PC-3 (cell line): ENCODE measurements at regions not wholly inside any gene's neighbourhood (a gene's known extent, or its start where the extent isn't known, plus 50 kb on each side); places are given as distances from the start of the nearest gene placed in this dataset.

Source experiments
- ATAC-seq: fragments of 200-7000 bp; cut with Tn5 transposase; 2 replicates; pipeline ENCODE4 v1.9.1; 2020; ENCODE audit warnings: mild to moderate bottlenecking, moderate library complexity
- BruUV-seq: library from RNA; stranded (reverse); fragments of 400-500 nt; replicated peaks from 2 replicates; lab custom pipeline; 2021; lab: Mats Ljungman, UMichigan
- CTCF ChIA-PET: fragments of 300-600 bp; sonication (Branson Sonifier 250); formaldehyde crosslinking; loops from one replicate; lab custom pipeline; 2022; ENCODE audit warnings: antibody characterized with exemption; lab: Charles Lee
- POLR2A ChIA-PET: fragments of 300-600 bp; sonication (Branson Sonifier 250); formaldehyde crosslinking; loops from one replicate; lab custom pipeline; 2022; ENCODE audit warnings: antibody characterized with exemption; ENCODE audit not compliant: unreplicated experiment; lab: Charles Lee
- DNase-seq: peaks from one replicate; pipeline ENCODE4 v3.0.0-alpha.2; 2015
- H2AFZ ChIP-seq: fragments of 300-600 bp; sonication (generic); 2 replicates; pipeline ENCODE4 v1.6.0; 2016; ENCODE audit warnings: antibody characterized with exemption, low read length
- H3F3A ChIP-seq: fragments of 300-600 bp; sonication (generic); one replicate; pipeline ENCODE4 v1.6.0; 2017; ENCODE audit warnings: antibody characterized with exemption, low read length, control low read depth, mild to moderate bottlenecking; ENCODE audit not compliant: unreplicated experiment
- H3K27ac ChIP-seq: fragments of 300-600 bp; sonication (generic); 2 replicates; pipeline ENCODE4 v1.5.1; 2016; ENCODE audit warnings: mild to moderate bottlenecking, low read length
- H3K27me3 ChIP-seq: fragments of 300-600 bp; sonication (generic); 2 replicates; pipeline ENCODE4 v1.6.1; 2016; ENCODE audit warnings: low read length, mixed read lengths
- H3K36me3 ChIP-seq: fragments of 300-600 bp; sonication (generic); 2 replicates; pipeline ENCODE4 v1.6.1; 2016; ENCODE audit warnings: low read depth, mixed run types, low read length, mixed read lengths
- H3K4me1 ChIP-seq: fragments of 300-600 bp; sonication (generic); 2 replicates; pipeline ENCODE4 v1.5.1; 2016; ENCODE audit warnings: low read length; ENCODE audit not compliant: insufficient read depth
- H3K4me2 ChIP-seq: fragments of 300-600 bp; sonication (generic); 2 replicates; pipeline ENCODE4 v1.6.0; 2016; ENCODE audit warnings: low read length
- H3K4me3 ChIP-seq: fragments of 300-600 bp; sonication (generic); 2 replicates; pipeline ENCODE4 v1.5.1; 2016; ENCODE audit warnings: mild to moderate bottlenecking, low read length, mixed read lengths
- H3K79me2 ChIP-seq: fragments of 300-600 bp; sonication (generic); 2 replicates; pipeline ENCODE4 v1.6.1; 2017; ENCODE audit warnings: low read length, mixed read lengths
- H3K9ac ChIP-seq: fragments of 300-600 bp; sonication (generic); 2 replicates; pipeline ENCODE4 v1.6.0; 2016; ENCODE audit warnings: mild to moderate bottlenecking, low read length
- H3K9me2 ChIP-seq: fragments of 300-600 bp; sonication (generic); replicated peaks from 2 replicates; pipeline ENCODE4 v1.6.1; 2016; ENCODE audit warnings: mixed run types, low read length, mixed read lengths
- H3K9me3 ChIP-seq: fragments of 300-600 bp; sonication (generic); 2 replicates; pipeline ENCODE4 v1.6.1; 2016; ENCODE audit warnings: low read length, mixed read lengths
- H4K20me1 ChIP-seq: fragments of 300-600 bp; sonication (generic); 2 replicates; pipeline ENCODE4 v1.6.1; 2016; ENCODE audit warnings: low read length, mixed read lengths
- CTCF ChIP-seq: fragments of 300-600 bp; sonication (generic); conservative IDR thresholded peaks from 2 replicates; pipeline ENCODE4 v1.5.1; 2017; ENCODE audit warnings: antibody characterized with exemption, low read depth, mild to moderate bottlenecking, low read length
- EZH2 ChIP-seq: fragments of 300-600 bp; sonication (generic); IDR thresholded peaks from one replicate; pipeline ENCODE4 v1.6.1; 2017; ENCODE audit warnings: antibody characterized with exemption, mild to moderate bottlenecking, low read length; ENCODE audit not compliant: unreplicated experiment
- EZH2phosphoT487 ChIP-seq: fragments of 300-600 bp; sonication (generic); IDR thresholded peaks from 2 replicates; pipeline ENCODE4 v1.6.1; 2018; ENCODE audit warnings: mild to moderate bottlenecking, antibody characterized with exemption, low read length, borderline replicate concordance
- intact Hi-C: fragments of 100-400 bp; cut with micrococcal nuclease; formaldehyde crosslinking; loops from 2 replicates; pipeline ENCODE4 v1.9.0; 2023

GRCh38 chr2:16334366-16334765 is 331.3 kb downstream of the CYRIA start:
- ChIA-PET POLR2A (no interaction called here), CTCF (no interaction called here)
- Histone ChIP-seq H3K4me2 (no peak overlapping the region), H3K9me2 (no peaks in the 10 kb centered on the region), H3K9ac (no peak overlapping the region), H3F3A (no peaks in the 10 kb centered on the region), H3K27me3 (no peaks in the 10 kb centered on the region), H3K27ac (no peak overlapping the region), H3K9me3 (no peaks in the 10 kb centered on the region), H3K36me3 (no peaks in the 10 kb centered on the region), H2AFZ (no peak overlapping the region), H3K4me1 (no peaks in the 10 kb centered on the region), H3K79me2 (no peaks in the 10 kb centered on the region), H3K4me3 (no peak overlapping the region), H4K20me1 (no peaks in the 10 kb centered on the region)
- BruUV-seq, result no TSS peak
- DNase-seq, result no peak
- intact Hi-C loops, result no loop called here
- no peak for ATAC-seq
- TF ChIP-seq CTCF (no peak), EZH2 (no peak), EZH2phosphoT487 (no peak)

GRCh38 chr2:16333681-16334080 is 332.0 kb downstream of the CYRIA start:
- no peak for TF ChIP-seq EZH2
- no peak for TF ChIP-seq CTCF
- no peak for TF ChIP-seq EZH2phosphoT487
- DNase-seq (no peak), ATAC-seq (no peak)
- H3K4me2 ChIP-seq, result no peak overlapping the region
- no peak overlapping the region for H3K4me3 ChIP-seq
- ChIA-PET POLR2A (no interaction called here), CTCF (no interaction called here)
- H4K20me1 ChIP-seq, result no peaks in the 10 kb centered on the region
- no peaks in the 10 kb centered on the region for H3K79me2 ChIP-seq
- H3K4me1 ChIP-seq, result no peaks in the 10 kb centered on the region
- H3K9me3 ChIP-seq, result no peaks in the 10 kb centered on the region
- no peak overlapping the region for H3K9ac ChIP-seq
- BruUV-seq, result no TSS peak
- no peaks in the 10 kb centered on the region for H3K36me3 ChIP-seq
- no peaks in the 10 kb centered on the region for H3K27me3 ChIP-seq
- H2AFZ ChIP-seq, result no peak overlapping the region
- no peaks in the 10 kb centered on the region for H3F3A ChIP-seq
- H3K27ac ChIP-seq, result no peak overlapping the region
- intact Hi-C loops, result no loop called here
- no peaks in the 10 kb centered on the region for H3K9me2 ChIP-seq

- intact Hi-C loops, result no loop called here
- H3K9me3 ChIP-seq, result no peaks in the 10 kb centered on the region
- H4K20me1 ChIP-seq, result no peaks in the 10 kb centered on the region
- no peaks in the 10 kb centered on the region for H3K27me3 ChIP-seq
- TF ChIP-seq EZH2 (no peak), EZH2phosphoT487 (no peak), CTCF (no peak)
- ATAC-seq, result no peak
- H2AFZ ChIP-seq, result no peak overlapping the region
- H3K9ac ChIP-seq, result no peak overlapping the region
- H3K9me2 ChIP-seq, result no peaks in the 10 kb centered on the region
- H3F3A ChIP-seq, result no peaks in the 10 kb centered on the region
- no TSS peak for BruUV-seq
- no peak overlapping the region for H3K4me3 ChIP-seq
- ChIA-PET CTCF (no interaction called here), POLR2A (no interaction called here)
- H3K4me2 ChIP-seq, result no peak overlapping the region
- H3K79me2 ChIP-seq, result no peaks in the 10 kb centered on the region
- H3K4me1 ChIP-seq, result no peaks in the 10 kb centered on the region
- no peaks in the 10 kb centered on the region for H3K36me3 ChIP-seq
- no peak overlapping the region for H3K27ac ChIP-seq
- no peak for DNase-seq
These were observed 332.7 kb downstream of the CYRIA start for GRCh38 chr2:16332681-16333557.
